A549 (cell line): ENCODE measurements at regions not wholly inside any gene's neighbourhood (a gene's known extent, or its start where the extent isn't known, plus 50 kb on each side); places are given as distances from the start of the nearest gene placed in this dataset.

Experiments
- CBX8 ChIP-seq: fragments of 200-600 bp; sonication (generic); IDR thresholded peaks from 2 replicates; pipeline ENCODE4 v1.6.1; 2016
- CHD2 ChIP-seq: fragments of 150-350 bp; IDR thresholded peaks from 2 replicates; pipeline ENCODE4 v1.6.1; 2014; ENCODE audit warnings: low read length; ENCODE audit not compliant: partially characterized antibody
- CTCF ChIP-seq: fragments of >200 bp; sonication (Bioruptor Twin); formaldehyde crosslinking; IDR thresholded peaks from 3 replicates; pipeline ENCODE4 v1.5.1; 2016
- JUNB ChIP-seq: fragments of >200 bp; sonication (Bioruptor Twin); formaldehyde crosslinking; IDR thresholded peaks from 2 replicates; pipeline ENCODE4 v1.6.1; 2016
- MYC ChIP-seq: IDR thresholded peaks from 2 replicates; pipeline ENCODE4 v1.6.1; 2012; ENCODE audit warnings: mild to moderate bottlenecking, inconsistent platforms, low read length, improper control_type of control experiment, borderline replicate concordance
- RAD21 ChIP-seq, 2 experiments: fragments of >200 bp in 1 of 2; sonication (Bioruptor Twin) in 1 of 2; formaldehyde crosslinking in 1 of 2; IDR thresholded peaks in 1 of 2; conservative IDR thresholded peaks in 1 of 2; 2 replicates in 1 of 2; 3 replicates in 1 of 2; pipeline ENCODE4 v1.6.1; 2012 to 2018; ENCODE audit warnings: inconsistent platforms in 1 of 2
- RFX5 ChIP-seq: fragments of 450-650 bp; IDR thresholded peaks from 2 replicates; pipeline ENCODE4 v1.7.1; 2014; ENCODE audit warnings: antibody characterized with exemption, mild to moderate bottlenecking, moderate library complexity

DNA sequence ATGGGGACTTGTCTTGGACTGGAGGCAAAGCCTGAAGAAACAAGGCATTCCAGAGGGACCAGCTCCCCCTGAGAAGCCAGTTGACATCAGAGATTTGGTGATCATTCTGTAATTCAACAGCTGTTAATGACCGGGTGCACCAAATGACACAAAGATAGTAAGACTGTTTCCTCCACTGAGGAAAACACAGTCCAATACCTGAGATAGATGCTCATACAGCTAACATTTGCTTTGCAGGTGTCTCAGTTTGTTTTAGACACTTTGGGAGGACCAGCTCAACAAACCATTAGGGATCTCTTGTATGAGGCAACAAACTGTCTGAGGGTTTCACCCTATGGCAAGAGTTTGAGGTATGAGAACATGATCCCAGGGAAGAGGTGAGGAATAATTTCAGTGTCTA, 237.2 kb upstream of the PLET1 start:
- TF ChIP-seq RAD21 (conservative IDR thresholded peaks at IDR 0.05 in 1 of 2, IDR thresholded peaks at IDR 0.05 in 1 of 2): no peak
- no peak for TF ChIP-seq CHD2
- TF ChIP-seq MYC: no peak
- no peak for TF ChIP-seq CTCF
- TF ChIP-seq CBX8: no peak
- TF ChIP-seq RFX5: no peak
- TF ChIP-seq JUNB: no peak
